HEK293T (cell line): ENCODE measurements at regions not wholly inside any gene's neighbourhood (a gene's known extent, or its start where the extent isn't known, plus 50 kb on each side); places are given as distances from the start of the nearest gene placed in this dataset.

Source experiments
- CTCF ChIA-PET: fragments of 350-600 bp; formaldehyde crosslinking; extraction: SDS; loops from one replicate; lab custom pipeline; 2021; ENCODE audit warnings: antibody characterized with exemption, inconsistent platforms; lab: Yijun Ruan, JAX
- POLR2A ChIA-PET: fragments of 350-600 bp; formaldehyde crosslinking; extraction: SDS; loops from one replicate; lab custom pipeline; 2020; ENCODE audit warnings: antibody characterized with exemption, inconsistent platforms; lab: Yijun Ruan, JAX
- DNase-seq: peaks from one replicate; pipeline ENCODE4 v3.0.0; 2012; ENCODE audit warnings: mixed read lengths; ENCODE audit errors: extremely low spot score
- ARNT ChIP-seq: fragments of 450-650 bp; IDR thresholded peaks from 2 replicates; pipeline ENCODE4 v1.6.1; 2017; ENCODE audit warnings: mild to moderate bottlenecking
- BHLHE40 ChIP-seq: fragments of 450-650 bp; IDR thresholded peaks from 2 replicates; pipeline ENCODE4 v1.6.1; 2016; ENCODE audit warnings: mild to moderate bottlenecking, moderate library complexity, borderline replicate concordance
- CTBP1 ChIP-seq: fragments of 450-650 bp; IDR thresholded peaks from 2 replicates; pipeline ENCODE4 v1.6.1; 2016; ENCODE audit warnings: borderline replicate concordance
- ELF4 ChIP-seq: fragments of 450-650 bp; IDR thresholded peaks from 2 replicates; pipeline ENCODE4 v1.6.1; 2017; ENCODE audit warnings: antibody characterized with exemption
- FOXA1 ChIP-seq: fragments of 450-650 bp; IDR thresholded peaks from 2 replicates; pipeline ENCODE4 v1.6.1; 2016; ENCODE audit warnings: mild to moderate bottlenecking
- FOXK2 ChIP-seq: fragments of 450-650 bp; IDR thresholded peaks from 2 replicates; pipeline ENCODE4 v1.6.1; 2016; ENCODE audit warnings: mild to moderate bottlenecking
- FOXM1 ChIP-seq: fragments of 450-650 bp; IDR thresholded peaks from 2 replicates; pipeline ENCODE4 v1.6.1; 2017; ENCODE audit warnings: mild to moderate bottlenecking, borderline replicate concordance
- HDGF ChIP-seq: fragments of 450-650 bp; IDR thresholded peaks from 2 replicates; pipeline ENCODE4 v1.6.1; 2017; ENCODE audit warnings: antibody characterized with exemption, borderline replicate concordance
- L3MBTL2 ChIP-seq: fragments of 450-650 bp; conservative IDR thresholded peaks from 2 replicates; pipeline ENCODE4 v1.6.1; 2016; ENCODE audit warnings: mild to moderate bottlenecking
- LEF1 ChIP-seq: fragments of 450-650 bp; IDR thresholded peaks from 2 replicates; pipeline ENCODE4 v1.6.1; 2017; ENCODE audit warnings: mild to moderate bottlenecking, borderline replicate concordance
- NFRKB ChIP-seq: fragments of 450-650 bp; IDR thresholded peaks from 2 replicates; pipeline ENCODE4 v1.6.1; 2016; ENCODE audit warnings: mild to moderate bottlenecking, moderate library complexity
- SP1 ChIP-seq: fragments of 450-650 bp; IDR thresholded peaks from 2 replicates; pipeline ENCODE4 v1.6.1; 2017
- SUZ12 ChIP-seq: fragments of 450-650 bp; IDR thresholded peaks from 2 replicates; pipeline ENCODE4 v1.6.1; 2016; ENCODE audit warnings: mild to moderate bottlenecking
- TARDBP ChIP-seq: fragments of 450-650 bp; IDR thresholded peaks from 2 replicates; pipeline ENCODE4 v1.6.1; 2016
- ZNF384 ChIP-seq: fragments of 450-650 bp; IDR thresholded peaks from 2 replicates; pipeline ENCODE4 v1.6.1; 2016
- TF ChIP-seq, protein P1 (sequence below): fragments of 450-650 bp; IDR thresholded peaks from 2 replicates; pipeline ENCODE4 v1.6.1; 2016

GRCh38 chr16:85348065-85348840, 236.0 kb upstream of the CIBAR2 start:
- ChIA-PET CTCF (interaction anchor here (0.6 to 1.5 kb wide), 8 partner anchors 14 to 259 kb away, joined by 3 to 5 read pairs (median 4); no protein-coding TSS in a partner anchor), POLR2A (no interaction called here)
- no peak for TF ChIP-seq BHLHE40
- TF ChIP-seq, protein P1, sequence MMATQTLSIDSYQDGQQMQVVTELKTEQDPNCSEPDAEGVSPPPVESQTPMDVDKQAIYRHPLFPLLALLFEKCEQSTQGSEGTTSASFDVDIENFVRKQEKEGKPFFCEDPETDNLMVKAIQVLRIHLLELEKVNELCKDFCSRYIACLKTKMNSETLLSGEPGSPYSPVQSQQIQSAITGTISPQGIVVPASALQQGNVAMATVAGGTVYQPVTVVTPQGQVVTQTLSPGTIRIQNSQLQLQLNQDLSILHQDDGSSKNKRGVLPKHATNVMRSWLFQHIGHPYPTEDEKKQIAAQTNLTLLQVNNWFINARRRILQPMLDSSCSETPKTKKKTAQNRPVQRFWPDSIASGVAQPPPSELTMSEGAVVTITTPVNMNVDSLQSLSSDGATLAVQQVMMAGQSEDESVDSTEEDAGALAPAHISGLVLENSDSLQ, result peak; percentile 93
- DNase-seq, result no peak

DNA sequence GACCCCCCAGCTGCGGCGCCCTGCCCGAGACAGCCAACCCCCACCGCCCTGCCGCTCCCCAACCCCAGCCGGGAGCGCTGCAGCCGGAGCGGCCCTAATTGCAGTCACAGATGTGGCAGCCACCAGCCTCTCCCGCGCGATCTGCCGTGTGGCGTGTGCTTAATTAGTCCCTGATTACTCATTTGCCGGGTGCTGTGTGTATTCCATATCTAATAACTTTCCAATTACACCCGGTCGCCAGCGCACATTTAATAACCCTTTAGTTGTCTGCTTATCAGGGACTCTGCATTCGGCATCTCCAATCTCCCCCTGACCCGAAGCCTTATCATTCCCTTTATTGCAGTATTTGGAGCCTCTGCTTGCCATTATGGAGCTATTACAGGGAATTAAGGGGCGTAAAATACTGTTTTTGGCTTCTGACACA, 236.7 kb upstream of the CIBAR2 start:
- TF ChIP-seq SUZ12, result no peak
- no peak for TF ChIP-seq NFRKB
- TF ChIP-seq HDGF, result no peak
- TF ChIP-seq LEF1, result no peak
- TF ChIP-seq FOXM1, result no peak
- TF ChIP-seq TARDBP, result no peak
- TF ChIP-seq, protein P1, result no peak
- TF ChIP-seq FOXK2, result no peak
- TF ChIP-seq FOXA1, result no peak
- no peak for TF ChIP-seq CTBP1
- TF ChIP-seq ZNF384, result no peak
- ChIA-PET POLR2A (no interaction called here), CTCF (no interaction called here)
- no peak for DNase-seq

GRCh38 chr16:85349365-85350145, 237.3 kb upstream of the CIBAR2 start:
- TF ChIP-seq ZNF384 (no peak), FOXA1 (no peak), HDGF (no peak), NFRKB (no peak), CTBP1 (no peak), FOXM1 (no peak), TARDBP (no peak), ARNT (no peak)
- DNase-seq, result no peak
- CTCF ChIA-PET, result no interaction called here
- POLR2A ChIA-PET, result no interaction called here

- ChIA-PET POLR2A (no interaction called here), CTCF (no interaction called here)
- no peak for DNase-seq
- TF ChIP-seq NFRKB (no peak), SP1 (no peak), BHLHE40 (no peak), L3MBTL2 (no peak)
- TF ChIP-seq, protein P1, result no peak
Measured at GRCh38 chr16:85350146-85350728, 238.0 kb upstream of the CIBAR2 start.

DNA sequence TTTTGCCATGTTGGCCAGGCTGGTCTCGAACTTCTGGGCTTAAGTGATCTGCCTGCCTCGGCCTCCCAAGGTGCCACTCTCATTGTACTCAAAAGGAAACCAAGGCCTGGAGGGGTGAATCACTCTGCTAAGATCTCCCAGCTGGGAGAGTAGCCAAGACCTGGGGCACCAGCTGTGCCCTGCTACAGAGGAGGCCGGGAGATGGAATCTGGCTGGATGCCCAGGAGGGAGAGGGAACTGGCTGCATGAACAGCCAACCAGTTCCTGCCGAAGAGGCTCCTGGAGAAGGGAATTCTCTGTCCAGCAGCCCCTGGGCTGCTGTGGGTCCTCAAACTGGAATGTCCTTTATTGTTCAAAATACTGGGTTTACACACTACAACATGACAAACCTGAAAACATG, 238.7 kb upstream of the CIBAR2 start:
- DNase-seq, result no peak
- CTCF ChIA-PET, result no interaction called here
- POLR2A ChIA-PET, result no interaction called here

More for the DNA sequence above, 238.7 kb upstream of the CIBAR2 start:
- TF ChIP-seq LEF1 (no peak), FOXK2 (no peak), L3MBTL2 (no peak), FOXA1 (no peak), BHLHE40 (no peak), ZNF384 (no peak), TARDBP (no peak), HDGF (no peak), FOXM1 (no peak), ELF4 (no peak), SP1 (no peak), ARNT (no peak), SUZ12 (no peak), CTBP1 (no peak), NFRKB (no peak)
- TF ChIP-seq, protein P1, result no peak
